ENCODE measurements at regions not wholly inside any gene's neighbourhood (a gene's known extent, or its start where the extent isn't known, plus 50 kb on each side); places are given as distances from the start of the nearest gene placed in this dataset.

GRCh38 chr2:215711471-215712034 lies 275.7 kb upstream of the FN1 start:
- DNase-seq, result no peak

GRCh38 chr2:215707608-215708007 lies 271.7 kb upstream of the FN1 start:
- DNase-seq, result no peak

GRCh38 chr2:215705771-215706361 lies 270.0 kb upstream of the FN1 start:
- DNase-seq, result no peak

DNA sequence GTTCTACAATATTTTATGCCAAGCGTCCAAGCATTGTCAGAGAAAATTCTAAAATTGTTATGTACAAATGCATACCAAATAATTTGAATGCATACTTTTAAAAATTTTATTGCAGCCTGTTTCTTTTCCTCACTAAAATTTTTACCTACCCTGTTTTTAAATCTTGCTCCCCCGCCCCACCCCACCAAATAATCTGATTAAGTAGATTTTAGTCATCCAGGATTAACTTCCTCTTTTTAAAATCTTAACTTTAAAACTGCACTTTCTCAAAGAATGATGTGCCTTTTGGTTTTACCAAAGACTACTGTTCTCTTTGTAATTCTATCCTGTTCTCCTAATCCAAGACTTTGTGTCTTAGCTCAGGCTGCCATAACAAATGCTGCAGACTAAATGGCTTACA lies 269.4 kb upstream of the FN1 start:
- no peak for DNase-seq

GRCh38 chr2:215702116-215702902 lies 266.4 kb upstream of the FN1 start:
- no peak for DNase-seq

GRCh38 chr2:215699700-215700538 lies 264.1 kb upstream of the FN1 start:
- DNase-seq, result no peak

GRCh38 chr2:215699018-215699417 lies 263.1 kb upstream of the FN1 start:
- DNase-seq, result no peak

DNA sequence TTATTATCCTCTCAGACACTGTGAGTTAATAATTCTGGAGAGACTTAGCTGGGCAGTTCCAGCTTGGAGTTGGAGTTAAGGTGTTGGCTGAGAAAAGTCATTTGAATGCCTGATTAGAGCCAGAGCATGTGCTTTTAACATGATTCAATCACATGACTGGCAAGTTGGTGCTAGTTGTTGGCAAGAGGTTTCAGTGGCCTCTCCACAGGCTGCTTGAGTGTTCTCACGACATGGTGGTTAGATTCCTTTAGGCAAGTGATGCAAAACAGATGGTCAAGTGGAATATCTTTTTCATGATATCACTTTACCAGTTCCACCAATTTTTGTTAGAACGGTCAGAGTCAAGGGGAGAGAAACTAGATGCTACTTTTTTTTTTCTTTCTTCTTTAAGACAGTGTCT lies 262.7 kb upstream of the FN1 start:
- no peak for DNase-seq

- DNase-seq, result no peak
Measured at GRCh38 chr2:215697496-215697895, 261.6 kb upstream of the FN1 start.

GRCh38 chr2:215697003-215697402 lies 261.1 kb upstream of the FN1 start:
- no peak for DNase-seq

GRCh38 chr2:215695861-215696260 lies 260.0 kb upstream of the FN1 start:
- DNase-seq, result no peak

DNA sequence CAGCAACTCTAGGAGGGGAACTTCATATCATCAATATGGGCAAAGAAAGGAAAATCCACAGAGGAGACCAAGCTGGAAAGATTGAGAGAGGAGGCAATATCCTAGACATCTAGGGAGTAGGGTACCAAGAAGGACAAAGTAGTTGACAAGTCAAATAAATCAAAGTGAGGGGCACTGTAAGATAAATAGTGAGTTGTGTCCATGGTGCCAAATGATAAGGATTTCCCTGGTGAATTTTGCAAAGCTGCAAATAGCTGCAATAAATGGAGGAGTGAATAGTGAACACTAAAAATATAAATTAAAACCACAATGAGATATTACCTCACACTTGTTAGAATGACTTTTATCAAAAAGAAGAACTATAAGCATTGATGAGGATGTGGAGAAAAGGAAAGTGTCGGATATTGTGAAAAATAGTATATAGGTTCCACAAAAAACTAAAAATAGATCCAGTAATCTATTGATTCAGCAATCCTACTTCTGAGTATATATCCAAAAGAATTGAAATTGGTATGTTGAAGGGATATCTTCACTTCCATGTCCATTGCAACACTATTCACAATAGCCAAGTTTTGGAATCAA lies 258.2 kb upstream of the FN1 start:
- DNase-seq, result no peak

DNA sequence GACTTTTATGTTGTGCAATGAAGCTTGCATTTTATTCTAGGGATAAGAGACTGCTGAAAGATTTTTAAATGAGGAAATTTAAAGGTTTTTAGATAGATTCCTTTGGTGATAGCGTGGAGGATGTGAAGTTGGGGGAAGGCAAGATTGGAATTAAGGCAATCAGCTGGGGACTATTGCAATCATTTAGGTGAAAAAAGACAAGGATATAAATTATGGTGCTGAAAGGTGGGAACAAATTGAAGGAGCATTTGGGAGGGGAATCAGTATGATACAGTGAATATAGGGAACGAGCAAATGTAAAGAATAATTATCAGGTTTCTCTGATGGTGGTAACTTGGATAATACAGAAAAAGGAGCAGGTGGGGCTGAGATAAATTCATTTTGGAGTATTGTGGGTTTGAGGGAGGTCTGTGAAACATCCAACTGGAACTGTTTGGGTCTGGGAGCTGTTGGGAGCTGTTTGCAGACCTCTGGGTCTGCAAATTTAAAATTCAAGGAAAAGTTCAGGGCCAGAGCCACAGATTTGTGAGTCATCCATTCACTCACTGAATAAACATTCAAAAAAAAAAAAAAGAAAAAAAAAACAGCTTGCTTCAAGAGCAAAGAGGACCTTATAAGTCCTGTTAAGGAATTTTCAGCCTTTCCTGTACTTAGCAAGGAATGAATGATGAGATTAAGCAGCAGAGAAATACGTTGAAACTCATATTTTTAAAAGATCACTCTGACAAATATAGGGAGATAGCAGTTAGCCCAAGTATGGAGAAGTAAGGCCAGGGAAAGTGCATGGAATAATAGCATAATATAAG lies 257.5 kb upstream of the FN1 start:
- no peak for DNase-seq

DNA sequence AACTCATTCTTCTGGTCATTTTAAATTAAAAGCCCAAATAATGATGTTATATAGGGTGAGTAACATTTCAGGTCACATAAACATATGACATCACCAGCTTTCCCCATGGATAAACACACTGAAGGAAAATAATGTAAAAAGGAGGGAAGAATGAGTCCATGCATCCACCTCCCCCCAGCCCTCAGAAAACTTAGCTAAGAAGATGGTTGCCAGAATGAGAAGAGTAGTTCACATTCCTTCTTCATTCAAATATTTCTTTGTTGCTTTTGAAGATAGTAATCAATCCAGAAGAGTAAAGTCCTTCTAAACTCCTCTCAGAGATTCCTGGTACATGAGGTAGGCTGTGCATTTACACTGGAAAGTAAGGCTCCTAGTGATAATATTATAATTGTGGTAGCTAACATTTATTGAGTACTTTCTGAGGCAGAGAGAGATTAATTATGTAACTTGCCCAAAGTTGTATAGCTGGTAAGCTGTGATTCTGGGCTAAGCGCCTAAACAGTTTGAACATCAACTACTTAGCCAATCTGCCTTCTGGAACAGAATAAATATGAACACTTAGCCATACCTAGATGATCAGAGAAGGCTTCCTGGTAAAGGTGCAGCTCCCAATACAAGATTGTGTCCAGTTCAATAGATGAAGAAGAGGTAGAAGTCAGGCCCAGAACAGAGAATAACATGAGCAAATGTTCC lies 256.7 kb upstream of the FN1 start:
- no peak for DNase-seq

GRCh38 chr2:215691346-215691745 lies 255.5 kb upstream of the FN1 start:
- no peak for DNase-seq

- no peak for DNase-seq
Measured at GRCh38 chr2:215687149-215688031, 251.5 kb upstream of the FN1 start.

- DNase-seq, result no peak
Measured at GRCh38 chr2:215685238-215685990, 249.5 kb upstream of the FN1 start.

GRCh38 chr2:215684448-215685237 lies 248.8 kb upstream of the FN1 start:
- no peak for DNase-seq

GRCh38 chr2:215683295-215683694 lies 247.4 kb upstream of the FN1 start:
- no peak for DNase-seq
